Dendritic cell treated with granulocyte-macrophage colony-stimulating factor and Interleukin-4, amounts not matched to agents 40 ng/mL and 50 ng/mL, for 4 days (primary cell): ENCODE measurements at regions not wholly inside any gene's neighbourhood (a gene's known extent, or its start where the extent isn't known, plus 50 kb on each side); places are given as distances from the start of the nearest gene placed in this dataset.

Experiments used
- H3K27ac Mint-ChIP-seq: one replicate; pipeline ENCODE4 v1.8.0; 2022; ENCODE audit warnings: mild to moderate bottlenecking, mixed read lengths
- H3K27me3 Mint-ChIP-seq: one replicate; pipeline ENCODE4 v1.8.0; 2022; ENCODE audit warnings: mild to moderate bottlenecking, mixed read lengths
- H3K36me3 Mint-ChIP-seq: one replicate; pipeline ENCODE4 v1.8.0; 2022; ENCODE audit warnings: low read depth, mixed read lengths
- H3K4me1 Mint-ChIP-seq: one replicate; pipeline ENCODE4 v1.8.0; 2022; ENCODE audit warnings: low read depth, mixed read lengths
- H3K4me3 Mint-ChIP-seq: one replicate; pipeline ENCODE4 v1.8.0; 2022; ENCODE audit warnings: mild to moderate bottlenecking, moderate library complexity, mixed read lengths
- H3K9me3 Mint-ChIP-seq: one replicate; pipeline ENCODE4 v1.8.0; 2022; ENCODE audit warnings: mixed read lengths
- intact Hi-C: fragments of 100-400 bp; cut with micrococcal nuclease; formaldehyde crosslinking; loops from one replicate; pipeline ENCODE4 v1.15.0; 2022

DNA sequence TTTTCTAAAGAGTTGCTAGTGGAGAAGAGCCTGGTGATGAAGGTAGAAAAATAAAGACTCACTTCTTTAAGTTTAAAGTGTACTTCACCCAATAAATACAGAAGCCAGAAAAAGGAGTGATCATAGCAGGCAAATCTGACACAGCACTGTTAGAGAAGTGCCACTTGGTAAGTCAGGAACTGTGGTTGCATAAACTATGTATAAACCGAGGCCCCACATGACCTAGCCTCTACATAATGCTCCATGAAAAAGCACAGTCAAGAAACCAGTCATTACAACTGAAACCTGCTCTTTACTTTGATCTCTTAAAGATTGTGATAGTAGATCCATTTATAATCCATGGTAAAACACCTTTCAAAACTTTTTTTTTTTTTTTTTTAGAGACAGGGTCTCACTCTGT lies 172.1 kb upstream of the PHYHIPL start:
- H3K4me1 Mint-ChIP-seq: no peaks in the 10 kb centered on the region
- H3K4me3 Mint-ChIP-seq: no peak overlapping the region
- H3K27me3 Mint-ChIP-seq: no peaks in the 10 kb centered on the region
- no peaks in the 10 kb centered on the region for H3K36me3 Mint-ChIP-seq
- intact Hi-C loops: no loop called here
- no peaks in the 10 kb centered on the region for H3K9me3 Mint-ChIP-seq
- no peak overlapping the region for H3K27ac Mint-ChIP-seq

DNA sequence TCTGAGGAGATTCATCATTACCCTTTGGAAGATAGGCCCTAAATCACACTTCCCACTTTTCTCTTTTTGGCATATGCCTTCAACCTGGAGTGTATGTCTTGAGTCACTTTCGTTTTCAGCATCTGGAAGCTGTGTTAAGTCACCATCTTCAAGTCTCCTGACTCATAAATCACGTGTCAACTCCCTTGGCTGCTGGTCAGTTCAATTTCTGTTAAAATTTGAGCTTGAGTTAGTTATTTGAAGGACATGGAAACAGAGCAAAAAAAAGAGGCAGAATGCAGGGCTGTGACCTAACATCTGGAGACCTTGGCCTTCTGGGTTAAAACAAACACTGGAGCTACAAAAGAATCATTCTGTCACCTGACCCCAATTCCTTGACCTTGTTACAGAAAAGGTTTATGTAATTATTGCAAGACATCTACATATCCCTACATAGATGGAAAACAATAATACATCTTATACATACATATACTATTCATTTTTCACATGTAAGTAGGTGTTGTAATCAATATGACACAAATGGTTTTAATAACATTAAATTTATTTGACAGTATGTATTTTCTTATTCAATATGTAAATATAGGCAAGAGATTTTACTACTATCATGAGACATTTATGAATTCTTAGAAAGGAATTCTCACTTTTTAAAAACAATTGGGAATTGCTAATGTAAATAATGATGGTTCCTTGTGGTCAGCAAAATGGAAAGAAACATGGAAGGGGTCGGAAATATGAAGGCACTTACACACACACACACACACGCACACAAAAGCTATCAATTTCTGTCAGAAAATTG lies 169.7 kb upstream of the PHYHIPL start:
- intact Hi-C loops: no loop called here
- no peak overlapping the region for H3K27ac Mint-ChIP-seq
- no peaks in the 10 kb centered on the region for H3K9me3 Mint-ChIP-seq
- no peaks in the 10 kb centered on the region for H3K36me3 Mint-ChIP-seq
- H3K27me3 Mint-ChIP-seq: no peaks in the 10 kb centered on the region
- H3K4me1 Mint-ChIP-seq: no peaks in the 10 kb centered on the region
- H3K4me3 Mint-ChIP-seq: no peak overlapping the region

- Mint-ChIP-seq H3K36me3 (no peaks in the 10 kb centered on the region), H3K9me3 (no peaks in the 10 kb centered on the region), H3K27me3 (no peaks in the 10 kb centered on the region), H3K27ac (no peak overlapping the region), H3K4me1 (no peaks in the 10 kb centered on the region), H3K4me3 (no peak overlapping the region)
- intact Hi-C loops: no loop called here
Observed at GRCh38 chr10:59007307-59008025, 169.0 kb upstream of the PHYHIPL start.

- Mint-ChIP-seq H3K36me3 (no peaks in the 10 kb centered on the region), H3K4me3 (no peak overlapping the region), H3K27me3 (no peaks in the 10 kb centered on the region), H3K9me3 (no peaks in the 10 kb centered on the region), H3K4me1 (no peaks in the 10 kb centered on the region), H3K27ac (no peak overlapping the region)
- intact Hi-C loops: no loop called here
Observed at GRCh38 chr10:59008452-59008851, 168.0 kb upstream of the PHYHIPL start.

GRCh38 chr10:59011972-59012632 lies 164.3 kb upstream of the PHYHIPL start:
- intact Hi-C loops: no loop called here
- no peaks in the 10 kb centered on the region for H3K4me1 Mint-ChIP-seq
- H3K27me3 Mint-ChIP-seq: no peaks in the 10 kb centered on the region
- no peaks in the 10 kb centered on the region for H3K36me3 Mint-ChIP-seq
- no peak overlapping the region for H3K27ac Mint-ChIP-seq
- H3K9me3 Mint-ChIP-seq: no peaks in the 10 kb centered on the region
- H3K4me3 Mint-ChIP-seq: no peak overlapping the region

GRCh38 chr10:59012839-59013238 lies 163.6 kb upstream of the PHYHIPL start:
- no peaks in the 10 kb centered on the region for H3K27me3 Mint-ChIP-seq

DNA sequence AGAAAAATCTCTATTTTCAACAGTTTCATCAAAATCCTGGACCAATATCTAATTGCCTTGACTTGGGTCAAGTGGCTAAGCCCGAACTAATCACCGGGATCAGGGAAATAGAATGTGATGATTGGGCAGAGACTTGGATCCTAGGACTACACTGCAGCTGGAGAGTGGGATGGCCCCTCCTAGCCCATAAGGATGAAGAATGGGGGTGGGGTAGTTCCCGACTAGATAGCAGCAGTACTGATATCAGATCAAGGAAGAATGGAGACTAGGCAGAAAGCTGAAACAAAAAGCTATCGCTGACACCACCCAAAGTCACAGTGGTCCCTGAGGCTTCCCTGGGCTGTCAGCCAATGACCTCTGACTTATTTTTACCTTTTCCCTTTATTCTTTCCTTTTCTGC lies 160.4 kb upstream of the PHYHIPL start:
- Mint-ChIP-seq H3K27me3 (no peaks in the 10 kb centered on the region), H3K27ac (no peak overlapping the region), H3K36me3 (no peaks in the 10 kb centered on the region), H3K4me3 (no peak overlapping the region), H3K9me3 (no peaks in the 10 kb centered on the region), H3K4me1 (no peaks in the 10 kb centered on the region)
- intact Hi-C loops: no loop called here

More at GRCh38 chr10:59012839-59013238, 163.6 kb upstream of the PHYHIPL start:
- no peak overlapping the region for H3K4me3 Mint-ChIP-seq
- no peaks in the 10 kb centered on the region for H3K9me3 Mint-ChIP-seq
- no peaks in the 10 kb centered on the region for H3K36me3 Mint-ChIP-seq
- H3K27ac Mint-ChIP-seq: no peak overlapping the region
- intact Hi-C loops: no loop called here
- no peaks in the 10 kb centered on the region for H3K4me1 Mint-ChIP-seq

DNA sequence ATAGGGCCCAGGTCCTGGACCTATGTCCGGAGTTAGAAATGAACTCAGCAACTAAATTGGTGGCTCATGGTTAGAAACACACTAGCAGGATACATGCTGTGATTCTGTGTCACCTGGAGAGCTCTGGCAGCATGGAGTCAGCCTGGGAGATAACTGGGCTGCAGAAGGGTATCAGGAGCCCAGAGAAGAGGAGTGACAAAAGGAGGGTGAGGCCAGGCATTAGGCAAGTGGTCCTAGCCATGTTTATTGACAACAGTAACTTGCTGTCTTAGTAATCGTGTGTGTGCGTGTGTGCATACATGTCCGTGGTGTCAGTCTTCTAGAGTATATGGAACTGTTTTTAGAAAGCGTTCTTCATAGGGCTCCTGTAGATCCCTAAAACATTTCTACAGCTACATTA lies 157.5 kb upstream of the PHYHIPL start:
- no peak overlapping the region for H3K27ac Mint-ChIP-seq
- H3K27me3 Mint-ChIP-seq: no peaks in the 10 kb centered on the region
- intact Hi-C loops: no loop called here
- no peaks in the 10 kb centered on the region for H3K4me1 Mint-ChIP-seq
- H3K36me3 Mint-ChIP-seq: no peaks in the 10 kb centered on the region
- no peaks in the 10 kb centered on the region for H3K9me3 Mint-ChIP-seq
- H3K4me3 Mint-ChIP-seq: no peak overlapping the region

- Mint-ChIP-seq H3K4me3 (no peak overlapping the region), H3K4me1 (no peaks in the 10 kb centered on the region), H3K36me3 (no peaks in the 10 kb centered on the region), H3K9me3 (no peaks in the 10 kb centered on the region), H3K27me3 (no peaks in the 10 kb centered on the region), H3K27ac (no peak overlapping the region)
- intact Hi-C loops: no loop called here
Observed at GRCh38 chr10:59019603-59020002, 156.8 kb upstream of the PHYHIPL start.

DNA sequence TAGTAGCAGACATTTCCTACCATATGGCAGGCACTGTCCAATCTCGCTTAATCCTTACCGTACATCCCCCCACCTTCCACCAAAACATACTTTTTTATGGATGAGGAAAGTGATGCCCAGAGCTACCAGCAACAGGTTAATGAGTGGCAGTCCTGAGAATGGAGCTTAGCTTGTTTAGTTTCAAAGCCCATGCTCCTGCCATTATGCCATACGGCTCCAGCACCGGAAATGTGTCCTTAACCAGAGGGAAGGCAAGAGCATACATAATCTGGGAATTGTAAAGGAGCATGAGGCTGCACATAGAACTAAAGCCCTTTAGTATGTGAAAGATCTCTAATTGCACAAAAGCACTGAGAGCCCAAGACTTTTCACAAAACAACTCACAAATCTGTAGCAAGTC lies 155.9 kb upstream of the PHYHIPL start:
- intact Hi-C loops: no loop called here
- peaks cover 2% of the 10 kb centered on the region for H3K9me3 Mint-ChIP-seq
- no peaks in the 10 kb centered on the region for H3K27me3 Mint-ChIP-seq
- no peaks in the 10 kb centered on the region for H3K36me3 Mint-ChIP-seq
- H3K4me3 Mint-ChIP-seq: no peak overlapping the region
- no peaks in the 10 kb centered on the region for H3K4me1 Mint-ChIP-seq
- no peak overlapping the region for H3K27ac Mint-ChIP-seq

DNA sequence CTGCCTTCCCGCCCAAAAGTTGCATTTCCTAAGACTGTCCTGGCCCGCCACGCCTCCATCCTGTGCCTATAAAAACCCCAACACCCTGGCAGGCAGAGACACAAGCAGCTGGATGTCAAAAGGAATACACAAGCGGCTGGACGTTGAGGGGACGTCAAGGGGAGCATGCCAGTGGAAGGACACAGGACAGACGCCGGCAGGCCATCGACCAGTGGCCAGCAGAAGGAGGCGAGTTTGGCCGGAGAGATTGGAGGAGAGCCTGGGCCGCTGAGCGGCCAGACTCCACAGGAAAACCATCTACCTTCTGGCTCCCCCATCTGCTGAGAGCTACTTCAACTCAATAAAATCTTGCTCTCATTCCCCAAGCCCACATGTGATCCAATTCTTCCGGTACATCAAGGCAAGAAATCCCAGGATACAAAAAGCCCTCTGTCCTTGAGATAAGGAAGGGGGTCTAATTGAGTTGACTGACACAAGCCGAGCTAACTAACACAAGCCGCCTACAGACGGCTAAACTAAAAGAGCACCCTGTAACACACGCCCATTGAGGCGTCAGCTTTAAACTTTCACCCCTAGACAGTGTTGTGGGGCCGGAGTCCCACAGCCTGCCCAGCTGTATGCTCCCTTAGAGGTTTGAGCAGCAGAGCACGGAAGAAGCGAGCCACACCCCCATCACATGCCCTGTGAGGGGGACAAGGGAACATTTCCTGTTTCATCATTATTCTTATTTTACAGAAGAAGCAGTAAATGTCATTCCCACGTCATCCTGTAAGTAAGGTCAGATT lies 150.3 kb upstream of the PHYHIPL start:
- Mint-ChIP-seq H3K4me3 (no peak overlapping the region), H3K27ac (no peak overlapping the region), H3K27me3 (no peaks in the 10 kb centered on the region), H3K4me1 (no peaks in the 10 kb centered on the region), H3K9me3 (peaks cover 21% of the 10 kb centered on the region), H3K36me3 (no peaks in the 10 kb centered on the region)
- intact Hi-C loops: no loop called here

DNA sequence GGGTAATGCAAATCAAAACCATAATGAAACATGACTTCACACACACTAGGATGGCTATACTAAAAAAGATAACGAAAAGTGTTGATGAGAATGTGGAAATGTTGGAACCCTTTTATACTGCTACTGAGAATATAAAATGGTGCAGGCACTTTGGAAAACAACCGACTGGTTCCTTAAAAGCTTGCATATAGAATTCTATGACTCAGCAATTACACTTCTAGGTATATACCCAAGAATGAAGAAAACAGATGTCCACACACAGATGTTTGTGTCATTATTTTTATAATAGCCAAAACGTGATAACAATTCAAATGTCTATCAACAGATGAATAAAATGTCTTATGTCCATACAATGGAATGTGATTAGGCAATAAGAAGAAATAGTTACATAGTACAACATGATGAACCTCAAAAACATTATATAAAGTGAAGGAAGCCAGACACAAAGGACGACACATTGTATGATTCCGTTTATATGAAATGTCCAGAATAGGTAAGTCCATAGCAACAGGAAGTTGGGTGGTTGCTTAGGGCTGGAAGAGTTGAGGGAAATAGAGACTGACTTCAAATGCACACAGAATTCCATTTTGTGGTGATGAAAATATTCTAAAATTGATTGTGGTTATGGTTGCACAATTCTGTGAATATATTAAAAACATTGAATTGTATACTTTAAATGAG lies 148.3 kb upstream of the PHYHIPL start:
- Mint-ChIP-seq H3K27me3 (no peaks in the 10 kb centered on the region), H3K4me1 (no peaks in the 10 kb centered on the region), H3K36me3 (no peaks in the 10 kb centered on the region), H3K9me3 (peaks cover 21% of the 10 kb centered on the region), H3K27ac (no peak overlapping the region), H3K4me3 (no peak overlapping the region)
- intact Hi-C loops: no loop called here

DNA sequence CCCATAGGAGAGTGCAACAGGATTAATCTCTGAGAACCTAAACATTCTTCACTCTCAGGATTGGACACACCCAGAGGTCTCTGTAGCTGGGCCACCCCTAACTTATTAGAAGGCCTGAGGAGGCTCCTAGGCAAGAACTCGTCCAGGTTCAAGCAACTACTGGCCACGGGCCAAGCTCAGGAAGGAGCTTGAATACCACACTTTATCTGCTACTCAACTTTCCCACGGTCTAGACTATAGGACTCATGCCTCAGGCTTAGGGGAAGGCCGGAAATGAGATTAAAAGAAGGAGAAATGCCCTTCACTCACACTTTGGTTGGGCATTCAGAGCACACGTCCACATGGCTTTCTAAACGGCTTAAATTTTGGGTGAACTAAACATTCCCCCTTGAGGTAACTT lies 142.8 kb upstream of the PHYHIPL start:
- intact Hi-C loops: no loop called here
- Mint-ChIP-seq H3K36me3 (no peaks in the 10 kb centered on the region), H3K4me3 (no peak overlapping the region), H3K27ac (no peak overlapping the region), H3K4me1 (no peaks in the 10 kb centered on the region), H3K27me3 (no peaks in the 10 kb centered on the region), H3K9me3 (peaks cover 12% of the 10 kb centered on the region)
